ENCODE measurements at regions not wholly inside any gene's neighbourhood (a gene's known extent, or its start where the extent isn't known, plus 50 kb on each side); places are given as distances from the start of the nearest gene placed in this dataset.

- TF ChIP-seq NFE2L2 (IDR thresholded peaks at IDR 0.05; ENCODE audit: low read depth, low read length) (no peak), MXI1 (IDR thresholded peaks at IDR 0.05; ENCODE audit: borderline replicate concordance, low read depth, low read length) (no peak)
- no peak overlapping the region for H3K56ac ChIP-seq (ENCODE audit: extremely low read depth, insufficient read depth, low read length)
- intact Hi-C loops (cut with micrococcal nuclease) (no loop called here), in situ Hi-C loops (cut with MboI; ENCODE audit: low sequenced_read_pairs) (no loop called here), dilution Hi-C loops (cut with HindIII; ENCODE audit: low sequenced_read_pairs, unreplicated experiment) (no loop called here)
- ChIA-PET CTCF (no interaction called here), POLR2A (ENCODE audit: unreplicated experiment) (no interaction called here)
- no TSS peak for BruUV-seq (replicated peaks)
- H3K27me3 ChIP-seq (ENCODE audit: control insufficient read depth, insufficient read depth, low read length) = no peaks in the 10 kb centered on the region
- no peaks in the 10 kb centered on the region for H3K79me1 ChIP-seq (ENCODE audit: low read depth in 1 of 2, low read length in 2 of 2)
- no CpG with 5 or more reads among the region's 3 CpGs for WGBS, 2 experiments (ENCODE audit: extremely low coverage in 2 of 2, insufficient read length in 1 of 2)
- H2AK5ac ChIP-seq (ENCODE audit: low read depth, low read length) = no peak overlapping the region
- H3K36me3 ChIP-seq (ENCODE audit: control insufficient read depth, insufficient read depth, low read length) = no peaks in the 10 kb centered on the region
- no peak overlapping the region for H2AFZ ChIP-seq (replicated peaks; ENCODE audit: low read length, poor library complexity)
- H3K27ac ChIP-seq (ENCODE audit: insufficient read depth, low read length) = no peak overlapping the region
- H3K18ac ChIP-seq (ENCODE audit: low read depth, low read length) = no peak overlapping the region
- no peak overlapping the region for H3K9ac ChIP-seq (ENCODE audit: low read depth, low read length)
- H3K4me2 ChIP-seq (ENCODE audit: low read depth, low read length) = no peak overlapping the region
- no peak overlapping the region for H2BK15ac ChIP-seq (ENCODE audit: low read depth, low read length)
- H2BK120ac ChIP-seq (ENCODE audit: low read depth, low read length) = no peak overlapping the region
- no peak overlapping the region for H3K23ac ChIP-seq (ENCODE audit: low read depth, low read length)
- H4K8ac ChIP-seq (ENCODE audit: low read depth in 2 of 2, low read length in 2 of 2) = no peak overlapping the region
- DNase-seq = no peak
- no peaks in the 10 kb centered on the region for H4K20me1 ChIP-seq (ENCODE audit: insufficient read depth, low read length)
- ATAC-seq (ENCODE audit: low read depth) = no peak
- no peak overlapping the region for H4K91ac ChIP-seq (ENCODE audit: insufficient read depth, low read depth, low read length)
- H4K5ac ChIP-seq (ENCODE audit: low read depth, low read length) = no peak overlapping the region
- no peak overlapping the region for H2AK9ac ChIP-seq (replicated peaks; ENCODE audit: low read depth, low read length, poor library complexity)
- no peaks in the 10 kb centered on the region for H3K9me1 ChIP-seq (ENCODE audit: insufficient read depth, low read length)
- H2BK20ac ChIP-seq (ENCODE audit: low read depth, low read length) = no peak overlapping the region
- no peak overlapping the region for H3K4ac ChIP-seq (ENCODE audit: low read depth, low read length)
- H3K4me3 ChIP-seq (ENCODE audit: insufficient read depth, low read depth, low read length) = no peak overlapping the region
- 0 out of 2 replicates have a peak, but pooled peaks cover 2% of the 10 kb centered on the region for H3K9me3 ChIP-seq (ENCODE audit: control insufficient read depth, insufficient read depth, low read length)
- no peaks in the 10 kb centered on the region for H3K4me1 ChIP-seq (ENCODE audit: control insufficient read depth, insufficient read depth, low read length)
- no peak overlapping the region for H3K14ac ChIP-seq (replicated peaks; ENCODE audit: low read depth, low read length)
- no peak overlapping the region for H2BK5ac ChIP-seq (ENCODE audit: low read depth, low read length, poor library complexity, severe bottlenecking)
These were observed 465.5 kb upstream of the HS3ST1 start for GRCh38 chr4:11894221-11894620.
